Caco-2 (cell line): ENCODE measurements at regions not wholly inside any gene's neighbourhood (a gene's known extent, or its start where the extent isn't known, plus 50 kb on each side); places are given as distances from the start of the nearest gene placed in this dataset.

ENCODE experiments used
- BruUV-seq: library from RNA; stranded (reverse); fragments of 400-500 nt; replicated peaks from 2 replicates; lab custom pipeline; 2021; lab: Mats Ljungman, UMichigan
- CTCF ChIA-PET: fragments of 300-600 bp; sonication (Branson Sonifier 250); formaldehyde crosslinking; loops from one replicate; lab custom pipeline; 2022; ENCODE audit warnings: antibody characterized with exemption; lab: Charles Lee
- POLR2A ChIA-PET: fragments of 300-600 bp; sonication (Branson Sonifier 250); formaldehyde crosslinking; loops from one replicate; lab custom pipeline; 2022; ENCODE audit warnings: antibody characterized with exemption; lab: Charles Lee
- DNase-seq, 2 experiments: peaks; one replicate each; pipeline versions ENCODE4 v3.0.0 to v3.0.0-alpha.2; 2020 to 2022
- H3K27me3 ChIP-seq: replicated peaks from 2 replicates; pipeline ENCODE4 v1.6.0; 2011; ENCODE audit warnings: low read length; ENCODE audit not compliant: control insufficient read depth, insufficient read depth
- H3K36me3 ChIP-seq: 2 replicates; pipeline ENCODE4 v1.5.1; 2011; ENCODE audit warnings: low read length; ENCODE audit not compliant: control insufficient read depth, insufficient read depth
- H3K4me1 ChIP-seq: fragments of 250-450 bp; sonication (Bioruptor Pico); 2 replicates; pipeline ENCODE4 v1.5.1; 2020; ENCODE audit warnings: mild to moderate bottlenecking
- H3K4me3 ChIP-seq: 2 replicates; pipeline ENCODE4 v1.5.1; 2011; ENCODE audit warnings: low read depth, mild to moderate bottlenecking, control low read depth, low read length
- H3K9me3 ChIP-seq: fragments of 250-450 bp; sonication (Bioruptor Pico); 2 replicates; pipeline ENCODE4 v1.5.1; 2020; ENCODE audit warnings: mild to moderate bottlenecking, moderate library complexity
- H3K27ac Mint-ChIP-seq: one replicate; pipeline ENCODE4 v1.8.0; 2022; ENCODE audit warnings: mixed read lengths; ENCODE audit not compliant: unreplicated experiment
- H3K27me3 Mint-ChIP-seq: one replicate; pipeline ENCODE4 v1.8.0; 2022; ENCODE audit warnings: mixed read lengths; ENCODE audit not compliant: insufficient read depth, unreplicated experiment
- H3K36me3 Mint-ChIP-seq: one replicate; pipeline ENCODE4 v1.8.0; 2022; ENCODE audit warnings: mild to moderate bottlenecking, mixed read lengths; ENCODE audit not compliant: insufficient read depth, unreplicated experiment
- H3K4me1 Mint-ChIP-seq: one replicate; pipeline ENCODE4 v1.8.0; 2022; ENCODE audit warnings: low read depth, mixed read lengths; ENCODE audit not compliant: unreplicated experiment
- H3K4me3 Mint-ChIP-seq: one replicate; pipeline ENCODE4 v1.8.0; 2022; ENCODE audit warnings: mild to moderate bottlenecking, moderate library complexity, mixed read lengths; ENCODE audit not compliant: unreplicated experiment
- H3K9me3 Mint-ChIP-seq: one replicate; pipeline ENCODE4 v1.8.0; 2022; ENCODE audit warnings: mixed read lengths; ENCODE audit not compliant: unreplicated experiment
- CTCF ChIP-seq, 2 experiments: fragments of 200-600 bp in 1 of 2; IDR thresholded peaks; 1 replicate in 1 of 2; 2 replicates in 1 of 2; pipeline versions ENCODE4 v1.5.1 to v1.8.0; 2011 to 2022; ENCODE audit warnings: antibody characterized with exemption in 1 of 2, control low read depth in 1 of 2, inconsistent platforms in 1 of 2, low read depth in 1 of 2, low read length in 1 of 2, mild to moderate bottlenecking in 1 of 2, moderate library complexity in 1 of 2; ENCODE audit not compliant: insufficient read depth in 1 of 2, severe bottlenecking in 1 of 2, unreplicated experiment in 1 of 2
- intact Hi-C: fragments of 100-400 bp; cut with micrococcal nuclease; formaldehyde crosslinking; loops from one replicate; pipeline ENCODE4 v1.10.0; 2022; ENCODE audit not compliant: unreplicated experiment

GRCh38 chr15:23897091-23897490, 210.0 kb upstream of the NDN start:
- ChIA-PET POLR2A (no interaction called here), CTCF (no interaction called here)
- intact Hi-C loops = no loop called here

GRCh38 chr15:23897531-23897930, 210.4 kb upstream of the NDN start:
- Histone ChIP-seq H3K4me1 (no peaks in the 10 kb centered on the region), H3K36me3 (no peaks in the 10 kb centered on the region), H3K27me3 (no peaks in the 10 kb centered on the region), H3K4me3 (no peak overlapping the region), H3K9me3 (no peaks in the 10 kb centered on the region)
- intact Hi-C loops = no loop called here
- H3K27ac Mint-ChIP-seq = no peak overlapping the region
- BruUV-seq = no TSS peak
- ChIA-PET CTCF (no interaction called here), POLR2A (no interaction called here)
- no peak for TF ChIP-seq CTCF (IDR thresholded peaks at IDR 0.05; ENCODE audit: insufficient read depth in 1 of 2, low read depth in 1 of 2, low read length in 1 of 2, severe bottlenecking in 1 of 2, unreplicated experiment in 1 of 2)
- H3K27me3 Mint-ChIP-seq = no peaks in the 10 kb centered on the region
- H3K36me3 Mint-ChIP-seq = no peaks in the 10 kb centered on the region
- no peak for DNase-seq
- peaks cover 19% of the 10 kb centered on the region for H3K9me3 Mint-ChIP-seq
- H3K4me3 Mint-ChIP-seq = no peak overlapping the region
- no peaks in the 10 kb centered on the region for H3K4me1 Mint-ChIP-seq

More at GRCh38 chr15:23897091-23897490, 210.0 kb upstream of the NDN start:
- BruUV-seq = no TSS peak
- no peak overlapping the region for H3K4me3 ChIP-seq
- no peaks in the 10 kb centered on the region for H3K4me1 ChIP-seq
- Mint-ChIP-seq H3K4me1 (no peaks in the 10 kb centered on the region), H3K4me3 (no peak overlapping the region), H3K36me3 (no peaks in the 10 kb centered on the region), H3K27ac (no peak overlapping the region), H3K27me3 (no peaks in the 10 kb centered on the region), H3K9me3 (peaks cover 19% of the 10 kb centered on the region)
- no peaks in the 10 kb centered on the region for H3K36me3 ChIP-seq
- H3K27me3 ChIP-seq = no peaks in the 10 kb centered on the region
- H3K9me3 ChIP-seq = no peaks in the 10 kb centered on the region
- DNase-seq = no peak
- TF ChIP-seq CTCF (IDR thresholded peaks at IDR 0.05; ENCODE audit: insufficient read depth in 1 of 2, low read depth in 1 of 2, low read length in 1 of 2, severe bottlenecking in 1 of 2, unreplicated experiment in 1 of 2) = no peak

GRCh38 chr15:23910030-23910429, 222.9 kb upstream of the NDN start:
- Mint-ChIP-seq H3K9me3 (no peaks in the 10 kb centered on the region), H3K36me3 (no peaks in the 10 kb centered on the region), H3K27me3 (peaks cover 6% of the 10 kb centered on the region), H3K4me3 (no peak overlapping the region), H3K27ac (no peak overlapping the region), H3K4me1 (no peaks in the 10 kb centered on the region)
- no peak for TF ChIP-seq CTCF (IDR thresholded peaks at IDR 0.05; ENCODE audit: insufficient read depth in 1 of 2, low read depth in 1 of 2, low read length in 1 of 2, severe bottlenecking in 1 of 2, unreplicated experiment in 1 of 2)
- no peaks in the 10 kb centered on the region for H3K36me3 ChIP-seq
- H3K4me1 ChIP-seq = no peaks in the 10 kb centered on the region
- H3K27me3 ChIP-seq = no peaks in the 10 kb centered on the region
- BruUV-seq = no TSS peak
- no peak for DNase-seq
- H3K4me3 ChIP-seq = no peak overlapping the region
- H3K9me3 ChIP-seq = no peaks in the 10 kb centered on the region
- ChIA-PET POLR2A (no interaction called here), CTCF (interaction anchor here (0.7 kb wide), 1 partner anchor 27 kb away, joined by 3 read pairs; no protein-coding TSS in a partner anchor)
- intact Hi-C loops = no loop called here
